GM12878 (cell line): ENCODE measurements at regions not wholly inside any gene's neighbourhood (a gene's known extent, or its start where the extent isn't known, plus 50 kb on each side); places are given as distances from the start of the nearest gene placed in this dataset.

ENCODE experiments used
- ATAC-seq: fragments of 200-7000 bp; cut with Tn5 transposase; 3 replicates; pipeline ENCODE4 v1.9.1; 2020; ENCODE audit warnings: mild to moderate bottlenecking, moderate library complexity
- BruUV-seq: library from RNA; stranded (reverse); fragments of 400-500 nt; replicated peaks from 2 replicates; lab custom pipeline; 2021; lab: Mats Ljungman, UMichigan
- CTCF ChIA-PET: fragments of 300-600 bp; sonication (Branson Sonifier 250); formaldehyde crosslinking; extraction: SDS; loops from one replicate; lab custom pipeline; 2021; ENCODE audit warnings: inconsistent platforms; lab: Yijun Ruan, JAX
- POLR2A ChIA-PET: fragments of 350-600 bp; formaldehyde crosslinking; extraction: SDS; loops from one replicate; lab custom pipeline; 2021; ENCODE audit warnings: inconsistent platforms; lab: Charles Lee
- RAD21 ChIA-PET: fragments of 300-600 bp; sonication (Branson Sonifier 250); formaldehyde crosslinking; loops from one replicate; lab custom pipeline; 2023; ENCODE audit warnings: antibody characterized with exemption; ENCODE audit not compliant: unreplicated experiment; lab: Charles Lee
- SMC1A ChIA-PET: fragments of 300-600 bp; sonication (Branson Sonifier 250); formaldehyde crosslinking; loops from one replicate; lab custom pipeline; 2023; ENCODE audit not compliant: unreplicated experiment, uncharacterized antibody; lab: Charles Lee
- DNase-seq: peaks from one replicate; pipeline ENCODE4 v3.0.0-alpha.2; 2011; ENCODE audit warnings: low read depth, low spot score
- FAIRE-seq: peaks from 3 replicates; lab custom pipeline; 2011; peaks lifted over from hg19 to GRCh38; lab: Jason Lieb, UNC
- H2AFZ ChIP-seq: 2 replicates; pipeline ENCODE4 v1.6.0; 2011; ENCODE audit warnings: low read depth, low read length, control low read depth; ENCODE audit not compliant: control insufficient read depth
- H3K27ac ChIP-seq: 2 replicates; pipeline ENCODE4 v1.5.1; 2011; ENCODE audit warnings: control low read depth; ENCODE audit not compliant: control insufficient read depth, insufficient read depth
- H3K27me3 ChIP-seq, 2 experiments: replicated peaks in 1 of 2; 2 replicates each; pipeline versions ENCODE4 v1.6.0 to v1.6.1; 2011; ENCODE audit warnings: low read length in 1 of 2; ENCODE audit not compliant: control insufficient read depth in 2 of 2, insufficient read depth in 2 of 2
- H3K36me3 ChIP-seq, 2 experiments: 2 replicates each; pipeline ENCODE4 v1.5.1; 2011; ENCODE audit warnings: low read length in 1 of 2; ENCODE audit not compliant: control insufficient read depth in 2 of 2, insufficient read depth in 2 of 2
- H3K4me1 ChIP-seq: 2 replicates; pipeline ENCODE4 v1.6.1; 2011; ENCODE audit warnings: mild to moderate bottlenecking, low read length, moderate library complexity, mixed read lengths; ENCODE audit not compliant: control insufficient read depth, insufficient read depth
- H3K4me2 ChIP-seq: 2 replicates; pipeline ENCODE4 v1.6.0; 2011; ENCODE audit warnings: control low read depth; ENCODE audit not compliant: control insufficient read depth, insufficient read depth
- H3K4me3 ChIP-seq: fragments of 200-600 bp; sonication (generic); 2 replicates; pipeline ENCODE4 v1.5.1; 2016
- H3K79me2 ChIP-seq: 2 replicates; pipeline ENCODE4 v1.6.0; 2011; ENCODE audit warnings: low read length; ENCODE audit not compliant: control insufficient read depth, insufficient read depth
- H3K9ac ChIP-seq: 2 replicates; pipeline ENCODE4 v1.8.0; 2011; ENCODE audit warnings: low read length, control low read depth, mixed read lengths; ENCODE audit not compliant: control insufficient read depth, insufficient read depth
- H3K9me3 ChIP-seq: replicated peaks from 3 replicates; pipeline ENCODE4 v1.5.1; 2011; ENCODE audit warnings: mild to moderate bottlenecking, low read length; ENCODE audit not compliant: control insufficient read depth, insufficient read depth
- H4K20me1 ChIP-seq: 2 replicates; pipeline ENCODE4 v1.6.0; 2011; ENCODE audit not compliant: control insufficient read depth, insufficient read depth
- NFIC ChIP-seq: IDR thresholded peaks from 2 replicates; pipeline ENCODE4 v1.6.1; 2012; ENCODE audit warnings: low read depth, mild to moderate bottlenecking, inconsistent platforms, low read length, moderate library complexity
- POLR2A ChIP-seq: IDR thresholded peaks from 2 replicates; pipeline ENCODE4 v1.6.1; 2011; ENCODE audit warnings: low read depth, mild to moderate bottlenecking, low read length
- WGBS: methylation state at CpG from one replicate; pipeline ENCODE4 v1.1.6; 2016; ENCODE audit warnings: low lambda C conversion rate; ENCODE audit not compliant: insufficient replicate concordance, insufficient coverage; ENCODE audit errors: missing lambda C conversion rate; 5-methylcytosine and 5-hydroxymethylcytosine counted together
- in situ Hi-C: fragments of 300-500 bp; cut with MboI; formaldehyde crosslinking; loops from 9 replicates; pipeline ENCODE4 v1.14.3; 2018; ENCODE audit warnings: mixed read lengths
- intact Hi-C: fragments of 100-400 bp; cut with micrococcal nuclease; formaldehyde crosslinking; loops from one replicate; pipeline ENCODE4 v1.14.2; 2022; ENCODE audit not compliant: unreplicated experiment
- TF ChIP-seq, protein P1 (sequence below): IDR thresholded peaks from 2 replicates; pipeline ENCODE4 v1.6.1; 2012; ENCODE audit warnings: low read depth, low read length, improper control_type of control experiment
- TF ChIP-seq, protein P2 (sequence below): fragments of 450-650 bp; IDR thresholded peaks from 2 replicates; pipeline ENCODE4 v1.6.1; 2016; ENCODE audit warnings: mild to moderate bottlenecking

DNA sequence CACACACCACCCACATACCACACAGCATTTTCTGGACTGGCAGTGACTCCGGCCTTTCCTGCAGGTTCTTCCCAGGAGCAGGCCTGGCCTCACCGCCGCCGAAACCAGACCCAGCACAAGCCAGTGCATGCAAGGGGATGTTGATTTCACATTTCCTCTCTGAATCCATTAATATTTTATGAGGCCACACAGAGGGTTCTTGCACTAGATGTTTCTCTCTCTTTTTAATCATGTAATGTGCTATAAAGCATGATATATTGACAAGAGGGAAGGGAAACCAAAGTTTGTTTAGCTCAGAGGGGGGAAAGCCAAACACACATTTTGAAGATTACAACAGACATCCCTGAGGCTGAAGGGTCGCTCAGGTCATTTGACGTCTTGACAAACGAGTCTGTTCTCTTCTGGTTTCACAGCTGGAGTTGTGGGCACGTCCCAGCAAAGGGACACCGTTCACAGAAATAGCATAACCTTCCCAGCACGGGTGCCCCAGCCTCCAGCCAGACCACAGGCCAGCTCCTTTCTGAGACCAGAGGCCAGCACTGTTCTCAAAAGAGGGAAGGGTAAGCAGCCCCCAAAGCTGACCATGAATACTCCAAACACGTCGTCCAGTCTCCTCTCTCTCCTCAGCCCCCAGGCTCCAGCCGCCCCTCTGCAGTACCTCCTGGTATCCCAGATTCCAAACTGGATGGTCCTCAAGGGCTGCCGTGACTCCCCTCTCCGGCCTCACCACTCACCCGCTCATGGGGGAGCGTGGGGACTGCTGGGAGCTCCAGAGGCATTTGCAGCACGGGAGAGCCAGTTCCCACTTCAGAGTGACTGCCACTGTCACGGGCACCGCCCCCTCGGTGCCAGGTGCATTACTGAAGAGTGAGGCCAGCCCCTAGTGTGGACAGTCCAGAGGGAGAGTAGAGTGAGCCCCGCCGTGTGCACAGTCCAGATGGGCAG is 340.3 kb upstream of the SALL3 start:
- no peaks in the 10 kb centered on the region for H3K36me3 ChIP-seq
- no peak overlapping the region for H3K4me2 ChIP-seq
- H3K27ac ChIP-seq: no peak overlapping the region
- ChIA-PET POLR2A (no interaction called here), RAD21 (no interaction called here), CTCF (no interaction called here), SMC1A (no interaction called here)
- TF ChIP-seq, protein P1, sequence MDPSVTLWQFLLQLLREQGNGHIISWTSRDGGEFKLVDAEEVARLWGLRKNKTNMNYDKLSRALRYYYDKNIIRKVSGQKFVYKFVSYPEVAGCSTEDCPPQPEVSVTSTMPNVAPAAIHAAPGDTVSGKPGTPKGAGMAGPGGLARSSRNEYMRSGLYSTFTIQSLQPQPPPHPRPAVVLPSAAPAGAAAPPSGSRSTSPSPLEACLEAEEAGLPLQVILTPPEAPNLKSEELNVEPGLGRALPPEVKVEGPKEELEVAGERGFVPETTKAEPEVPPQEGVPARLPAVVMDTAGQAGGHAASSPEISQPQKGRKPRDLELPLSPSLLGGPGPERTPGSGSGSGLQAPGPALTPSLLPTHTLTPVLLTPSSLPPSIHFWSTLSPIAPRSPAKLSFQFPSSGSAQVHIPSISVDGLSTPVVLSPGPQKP: no peak
- TF ChIP-seq, protein P2, sequence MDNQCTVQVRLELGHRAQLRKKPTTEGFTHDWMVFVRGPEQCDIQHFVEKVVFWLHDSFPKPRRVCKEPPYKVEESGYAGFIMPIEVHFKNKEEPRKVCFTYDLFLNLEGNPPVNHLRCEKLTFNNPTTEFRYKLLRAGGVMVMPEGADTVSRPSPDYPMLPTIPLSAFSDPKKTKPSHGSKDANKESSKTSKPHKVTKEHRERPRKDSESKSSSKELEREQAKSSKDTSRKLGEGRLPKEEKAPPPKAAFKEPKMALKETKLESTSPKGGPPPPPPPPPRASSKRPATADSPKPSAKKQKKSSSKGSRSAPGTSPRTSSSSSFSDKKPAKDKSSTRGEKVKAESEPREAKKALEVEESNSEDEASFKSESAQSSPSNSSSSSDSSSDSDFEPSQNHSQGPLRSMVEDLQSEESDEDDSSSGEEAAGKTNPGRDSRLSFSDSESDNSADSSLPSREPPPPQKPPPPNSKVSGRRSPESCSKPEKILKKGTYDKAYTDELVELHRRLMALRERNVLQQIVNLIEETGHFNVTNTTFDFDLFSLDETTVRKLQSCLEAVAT: no peak
- TF ChIP-seq POLR2A (no peak), NFIC (no peak)
- H2AFZ ChIP-seq: no peak overlapping the region
- no peaks in the 10 kb centered on the region for H3K79me2 ChIP-seq
- no peak for FAIRE-seq
- ATAC-seq: no peak
- no TSS peak for BruUV-seq
- no peak for DNase-seq
- no peaks in the 10 kb centered on the region for H3K27me3 ChIP-seq
- no peak overlapping the region for H3K9ac ChIP-seq
- 30% methylated on average over 23 of the region's 23 CpGs for WGBS
- H3K4me1 ChIP-seq: no peaks in the 10 kb centered on the region
- intact Hi-C loops (no loop called here), in situ Hi-C loops (no loop called here)
- peaks cover 2% of the 10 kb centered on the region; the same call in 1 of the 3 replicates for H3K9me3 ChIP-seq
- H4K20me1 ChIP-seq: no peaks in the 10 kb centered on the region
- no peak overlapping the region for H3K4me3 ChIP-seq
